ENCODE measurements at regions not wholly inside any gene's neighbourhood (a gene's known extent, or its start where the extent isn't known, plus 50 kb on each side); places are given as distances from the start of the nearest gene placed in this dataset.

DNA sequence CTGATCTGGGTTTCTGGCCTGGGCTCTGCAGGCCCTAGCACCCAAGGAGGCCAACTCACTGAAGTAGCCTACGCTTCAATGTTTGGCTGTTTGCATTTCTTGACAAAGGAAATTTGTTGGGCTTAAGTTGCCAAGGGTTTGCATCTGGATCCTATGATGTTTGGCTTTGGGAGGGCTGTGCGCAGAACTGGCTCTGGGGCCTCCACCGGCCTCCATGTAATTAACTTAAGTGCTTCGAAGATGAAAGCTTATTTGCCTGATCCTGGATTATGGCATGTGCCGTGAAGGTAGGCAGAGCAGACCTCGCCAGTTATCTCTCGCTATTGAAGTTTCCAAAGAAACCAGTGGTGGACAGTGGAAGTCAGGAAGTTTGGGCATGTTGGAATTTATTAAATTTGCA, 124.3 kb upstream of the STX18 start:
- FAIRE-seq (no peak), DNase-seq (ENCODE audit: extremely low read depth in 1 of 4, low spot score in 3 of 4) (no peak), ATAC-seq (no peak)
- 43% methylated on average over 7 of the region's 7 CpGs for WGBS (ENCODE audit: insufficient coverage, low coverage, missing lambda C conversion rate)
- POLR2A ChIA-PET: interaction anchor here (0.7 kb wide), 1 partner anchor 1302 kb away, joined by 3 read pairs; no protein-coding TSS in a partner anchor
- H3K27ac ChIP-seq (ENCODE audit: extremely low read depth, low read depth, low read length): no peak overlapping the region
- H3K4me3 ChIP-seq: no peak overlapping the region
- H3K27me3 ChIP-seq (ENCODE audit: control insufficient read depth in 2 of 2, insufficient read depth in 2 of 2, low read length in 2 of 2): peaks cover 0 to 4% of the 10 kb centered on the region in 2 experiments; a peak in 1 of 5 replicates
- peaks cover 7% of the 10 kb centered on the region in 2 experiments; a peak in 3 of 5 replicates for H3K4me1 ChIP-seq (replicated peaks in 1 of 2; ENCODE audit: control insufficient read depth in 2 of 2, insufficient read depth in 2 of 2, low read length in 2 of 2)
- no peaks in the 10 kb centered on the region for H3K9me1 ChIP-seq (ENCODE audit: control insufficient read depth, insufficient read depth, low read length)
- no peaks in the 10 kb centered on the region for H3K79me2 ChIP-seq (ENCODE audit: control insufficient read depth, insufficient read depth, low read length)
- in situ Hi-C loops (cut with MboI): no loop called here
- no peak overlapping the region for H3K4me2 ChIP-seq (ENCODE audit: insufficient read depth, low read length)
- no peak overlapping the region for H2AFZ ChIP-seq (ENCODE audit: low read depth, low read length)
- CTCF ChIA-PET (ENCODE audit: low intra/inter-chr PET ratio): no interaction called here
- no TSS peak for BruUV-seq (replicated peaks)
- no peaks in the 10 kb centered on the region for H3K36me3 ChIP-seq (ENCODE audit: control insufficient read depth, insufficient read depth, low read length)
- H4K20me1 ChIP-seq (replicated peaks; ENCODE audit: control insufficient read depth, insufficient read depth, low read length): no peaks in the 10 kb centered on the region
- H3K9ac ChIP-seq (ENCODE audit: insufficient read depth in 1 of 2, low read depth in 2 of 2, low read length in 2 of 2): no peak overlapping the region
- intact Hi-C loops (cut with micrococcal nuclease): no loop called here
- no peaks in the 10 kb centered on the region for H3K9me3 ChIP-seq (replicated peaks; ENCODE audit: control insufficient read depth, insufficient read depth, low read depth, low read length)
- TF ChIP-seq, protein P1, sequence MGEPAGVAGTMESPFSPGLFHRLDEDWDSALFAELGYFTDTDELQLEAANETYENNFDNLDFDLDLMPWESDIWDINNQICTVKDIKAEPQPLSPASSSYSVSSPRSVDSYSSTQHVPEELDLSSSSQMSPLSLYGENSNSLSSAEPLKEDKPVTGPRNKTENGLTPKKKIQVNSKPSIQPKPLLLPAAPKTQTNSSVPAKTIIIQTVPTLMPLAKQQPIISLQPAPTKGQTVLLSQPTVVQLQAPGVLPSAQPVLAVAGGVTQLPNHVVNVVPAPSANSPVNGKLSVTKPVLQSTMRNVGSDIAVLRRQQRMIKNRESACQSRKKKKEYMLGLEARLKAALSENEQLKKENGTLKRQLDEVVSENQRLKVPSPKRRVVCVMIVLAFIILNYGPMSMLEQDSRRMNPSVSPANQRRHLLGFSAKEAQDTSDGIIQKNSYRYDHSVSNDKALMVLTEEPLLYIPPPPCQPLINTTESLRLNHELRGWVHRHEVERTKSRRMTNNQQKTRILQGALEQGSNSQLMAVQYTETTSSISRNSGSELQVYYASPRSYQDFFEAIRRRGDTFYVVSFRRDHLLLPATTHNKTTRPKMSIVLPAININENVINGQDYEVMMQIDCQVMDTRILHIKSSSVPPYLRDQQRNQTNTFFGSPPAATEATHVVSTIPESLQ (CRISPR knock-in tag; IDR thresholded peaks at IDR 0.05): no peak
- TF ChIP-seq DMBX1 (CRISPR knock-in tag; IDR thresholded peaks at IDR 0.05; ENCODE audit: borderline replicate concordance) (no peak), MYBL2 (IDR thresholded peaks at IDR 0.05; ENCODE audit: low read depth) (no peak), MYBL2 (CRISPR knock-in tag; IDR thresholded peaks at IDR 0.05; ENCODE audit: borderline replicate concordance) (no peak), POU5F1 (IDR thresholded peaks at IDR 0.05; ENCODE audit: borderline replicate concordance, low read depth, low read length, partially characterized antibody) (no peak), ZNF232 (CRISPR knock-in tag; IDR thresholded peaks at IDR 0.05) (no peak), WHSC1 (IDR thresholded peaks at IDR 0.05; ENCODE audit: low read length) (no peak), ZNF780A (CRISPR knock-in tag; IDR thresholded peaks at IDR 0.05) (no peak), GATAD2A (IDR thresholded peaks at IDR 0.05) (no peak), SRSF3 (IDR thresholded peaks at IDR 0.05; ENCODE audit: insufficient read depth, low read length) (no peak), NR2C2 (CRISPR knock-in tag; IDR thresholded peaks at IDR 0.05) (no peak), NR2C2 (tag; IDR thresholded peaks at IDR 0.05) (no peak), FOXA3 (CRISPR knock-in tag; conservative IDR thresholded peaks at IDR 0.05 in 1 of 2, IDR thresholded peaks at IDR 0.05 in 1 of 2) (no peak), CXXC5 (CRISPR knock-in tag; IDR thresholded peaks at IDR 0.05) (no peak)
- TF ChIP-seq, protein P2, sequence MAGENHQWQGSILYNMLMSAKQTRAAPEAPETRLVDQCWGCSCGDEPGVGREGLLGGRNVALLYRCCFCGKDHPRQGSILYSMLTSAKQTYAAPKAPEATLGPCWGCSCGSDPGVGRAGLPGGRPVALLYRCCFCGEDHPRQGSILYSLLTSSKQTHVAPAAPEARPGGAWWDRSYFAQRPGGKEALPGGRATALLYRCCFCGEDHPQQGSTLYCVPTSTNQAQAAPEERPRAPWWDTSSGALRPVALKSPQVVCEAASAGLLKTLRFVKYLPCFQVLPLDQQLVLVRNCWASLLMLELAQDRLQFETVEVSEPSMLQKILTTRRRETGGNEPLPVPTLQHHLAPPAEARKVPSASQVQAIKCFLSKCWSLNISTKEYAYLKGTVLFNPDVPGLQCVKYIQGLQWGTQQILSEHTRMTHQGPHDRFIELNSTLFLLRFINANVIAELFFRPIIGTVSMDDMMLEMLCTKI (IDR thresholded peaks at IDR 0.05; ENCODE audit: partially characterized antibody): no peak
- TF ChIP-seq, protein P3, sequence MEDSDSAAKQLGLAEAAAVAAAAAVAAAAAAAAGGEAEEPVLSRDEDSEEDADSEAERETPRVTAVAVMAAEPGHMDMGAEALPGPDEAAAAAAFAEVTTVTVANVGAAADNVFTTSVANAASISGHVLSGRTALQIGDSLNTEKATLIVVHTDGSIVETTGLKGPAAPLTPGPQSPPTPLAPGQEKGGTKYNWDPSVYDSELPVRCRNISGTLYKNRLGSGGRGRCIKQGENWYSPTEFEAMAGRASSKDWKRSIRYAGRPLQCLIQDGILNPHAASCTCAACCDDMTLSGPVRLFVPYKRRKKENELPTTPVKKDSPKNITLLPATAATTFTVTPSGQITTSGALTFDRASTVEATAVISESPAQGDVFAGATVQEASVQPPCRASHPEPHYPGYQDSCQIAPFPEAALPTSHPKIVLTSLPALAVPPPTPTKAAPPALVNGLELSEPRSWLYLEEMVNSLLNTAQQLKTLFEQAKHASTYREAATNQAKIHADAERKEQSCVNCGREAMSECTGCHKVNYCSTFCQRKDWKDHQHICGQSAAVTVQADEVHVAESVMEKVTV (CRISPR knock-in tag; IDR thresholded peaks at IDR 0.05): no peak
- TF ChIP-seq, protein P4, sequence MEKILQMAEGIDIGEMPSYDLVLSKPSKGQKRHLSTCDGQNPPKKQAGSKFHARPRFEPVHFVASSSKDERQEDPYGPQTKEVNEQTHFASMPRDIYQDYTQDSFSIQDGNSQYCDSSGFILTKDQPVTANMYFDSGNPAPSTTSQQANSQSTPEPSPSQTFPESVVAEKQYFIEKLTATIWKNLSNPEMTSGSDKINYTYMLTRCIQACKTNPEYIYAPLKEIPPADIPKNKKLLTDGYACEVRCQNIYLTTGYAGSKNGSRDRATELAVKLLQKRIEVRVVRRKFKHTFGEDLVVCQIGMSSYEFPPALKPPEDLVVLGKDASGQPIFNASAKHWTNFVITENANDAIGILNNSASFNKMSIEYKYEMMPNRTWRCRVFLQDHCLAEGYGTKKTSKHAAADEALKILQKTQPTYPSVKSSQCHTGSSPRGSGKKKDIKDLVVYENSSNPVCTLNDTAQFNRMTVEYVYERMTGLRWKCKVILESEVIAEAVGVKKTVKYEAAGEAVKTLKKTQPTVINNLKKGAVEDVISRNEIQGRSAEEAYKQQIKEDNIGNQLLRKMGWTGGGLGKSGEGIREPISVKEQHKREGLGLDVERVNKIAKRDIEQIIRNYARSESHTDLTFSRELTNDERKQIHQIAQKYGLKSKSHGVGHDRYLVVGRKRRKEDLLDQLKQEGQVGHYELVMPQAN (IDR thresholded peaks at IDR 0.05; ENCODE audit: borderline replicate concordance): no peak

All from K562 (cell line).